ENCODE measurements at regions not wholly inside any gene's neighbourhood (a gene's known extent, or its start where the extent isn't known, plus 50 kb on each side); places are given as distances from the start of the nearest gene placed in this dataset.

DNA sequence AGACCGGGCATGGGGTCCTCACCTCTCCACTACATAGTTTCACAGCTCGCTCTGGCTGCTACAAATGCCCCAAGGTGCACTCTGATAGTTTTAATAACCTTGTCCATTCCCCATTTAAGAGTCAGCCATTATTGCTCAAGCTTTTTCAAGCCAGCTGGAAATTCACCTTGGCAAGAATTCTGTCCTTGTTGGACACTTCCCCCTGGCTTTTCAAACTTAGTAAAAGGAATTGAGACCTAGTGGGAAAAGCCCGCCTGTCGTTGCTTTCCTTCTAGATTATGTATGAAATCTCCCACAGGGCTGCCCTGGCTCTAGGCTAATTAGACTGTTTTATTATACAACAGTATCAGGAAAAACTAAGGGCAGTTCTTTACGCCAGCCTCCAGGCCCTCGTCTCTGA is 293.7 kb upstream of the GADL1 start:
- H2AFZ ChIP-seq (ENCODE audit: low read length): no peak overlapping the region
- ChIA-PET CTCF (ENCODE audit: low intra/inter-chr PET ratio, low total read pairs) (no interaction called here), POLR2A (interaction anchor here (1.2 kb wide), 1 partner anchor 345 kb away, joined by 10 read pairs; the partner anchor contains the start of gene STT3B)
- H3K36me3 ChIP-seq (replicated peaks in 1 of 2; ENCODE audit: control insufficient read depth in 1 of 2, insufficient read depth in 2 of 2, low read length in 2 of 2): no peaks in the 10 kb centered on the region
- no peak overlapping the region for H3K4me2 ChIP-seq (ENCODE audit: low read depth, low read length)
- 91% methylated on average over 6 of the region's 6 CpGs for WGBS (ENCODE audit: low lambda C conversion rate)
- no peaks in the 10 kb centered on the region for H3K27me3 ChIP-seq (ENCODE audit: control insufficient read depth in 1 of 2, insufficient read depth in 2 of 2, low read length in 2 of 2)
- no peaks in the 10 kb centered on the region for H3K9me3 ChIP-seq (ENCODE audit: low read length)
- intact Hi-C loops (cut with micrococcal nuclease; ENCODE audit: unreplicated experiment): no loop called here
- no peak overlapping the region for H3K4me3 ChIP-seq (replicated peaks in 1 of 3; ENCODE audit: insufficient read depth in 1 of 3, low read depth in 2 of 3, low read length in 3 of 3)
- no peaks in the 10 kb centered on the region for H3K79me2 ChIP-seq (ENCODE audit: insufficient read depth, low read length)
- H4K20me1 ChIP-seq (ENCODE audit: insufficient read depth, low read length): no peaks in the 10 kb centered on the region
- BruUV-seq (replicated peaks): no TSS peak
- H3K9ac ChIP-seq (ENCODE audit: insufficient read depth, low read depth, low read length): peak overlapping the region; percentile 28; the same call in 1 of the 2 replicates
- FAIRE-seq: no peak
- peak overlapping the region; percentile 83 for H3K27ac ChIP-seq (ENCODE audit: extremely low read length, insufficient read depth, low read length)
- in situ Hi-C loops (cut with HindIII; ENCODE audit: extremely low pct_ligation_motif_present, low pct_unique_long_range_greater_than_20kb): no loop called here
- DNase-seq (ENCODE audit: low spot score): no peak
- ATAC-seq: no peak
- peaks cover 39% of the 10 kb centered on the region for H3K4me1 ChIP-seq (ENCODE audit: insufficient read depth, low read length)
- TF ChIP-seq RBM39 (IDR thresholded peaks at IDR 0.05; ENCODE audit: low read depth, low read length, poor library complexity, severe bottlenecking) (no peak), ZNF224 (CRISPR knock-in tag; IDR thresholded peaks at IDR 0.05) (no peak), NFYC (CRISPR knock-in tag; IDR thresholded peaks at IDR 0.05) (no peak), KLF15 (CRISPR knock-in tag; IDR thresholded peaks at IDR 0.05; ENCODE audit: borderline replicate concordance) (no peak), NFRKB (IDR thresholded peaks at IDR 0.05) (no peak), ZNF382 (CRISPR knock-in tag; IDR thresholded peaks at IDR 0.05; ENCODE audit: borderline replicate concordance) (no peak), ZNF484 (CRISPR knock-in tag; IDR thresholded peaks at IDR 0.05; ENCODE audit: borderline replicate concordance, low read depth) (no peak), ARHGAP35 (CRISPR knock-in tag; IDR thresholded peaks at IDR 0.05; ENCODE audit: borderline replicate concordance) (no peak), MAZ (IDR thresholded peaks at IDR 0.05; ENCODE audit: borderline replicate concordance, low read depth, low read length) (no peak), MAZ (CRISPR knock-in tag; IDR thresholded peaks at IDR 0.05; ENCODE audit: low read depth) (no peak), ZNF547 (CRISPR knock-in tag; IDR thresholded peaks at IDR 0.05) (no peak), ZNF350 (CRISPR knock-in tag; IDR thresholded peaks at IDR 0.05; ENCODE audit: borderline replicate concordance, low read depth) (no peak), POLR2AphosphoS5 (IDR thresholded peaks at IDR 0.05; ENCODE audit: low read depth, low read length) (no peak)
- TF ChIP-seq, protein P1, sequence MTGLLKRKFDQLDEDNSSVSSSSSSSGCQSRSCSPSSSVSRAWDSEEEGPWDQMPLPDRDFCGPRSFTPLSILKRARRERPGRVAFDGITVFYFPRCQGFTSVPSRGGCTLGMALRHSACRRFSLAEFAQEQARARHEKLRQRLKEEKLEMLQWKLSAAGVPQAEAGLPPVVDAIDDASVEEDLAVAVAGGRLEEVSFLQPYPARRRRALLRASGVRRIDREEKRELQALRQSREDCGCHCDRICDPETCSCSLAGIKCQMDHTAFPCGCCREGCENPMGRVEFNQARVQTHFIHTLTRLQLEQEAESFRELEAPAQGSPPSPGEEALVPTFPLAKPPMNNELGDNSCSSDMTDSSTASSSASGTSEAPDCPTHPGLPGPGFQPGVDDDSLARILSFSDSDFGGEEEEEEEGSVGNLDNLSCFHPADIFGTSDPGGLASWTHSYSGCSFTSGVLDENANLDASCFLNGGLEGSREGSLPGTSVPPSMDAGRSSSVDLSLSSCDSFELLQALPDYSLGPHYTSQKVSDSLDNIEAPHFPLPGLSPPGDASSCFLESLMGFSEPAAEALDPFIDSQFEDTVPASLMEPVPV (CRISPR knock-in tag; IDR thresholded peaks at IDR 0.05): no peak
- TF ChIP-seq, protein P2, sequence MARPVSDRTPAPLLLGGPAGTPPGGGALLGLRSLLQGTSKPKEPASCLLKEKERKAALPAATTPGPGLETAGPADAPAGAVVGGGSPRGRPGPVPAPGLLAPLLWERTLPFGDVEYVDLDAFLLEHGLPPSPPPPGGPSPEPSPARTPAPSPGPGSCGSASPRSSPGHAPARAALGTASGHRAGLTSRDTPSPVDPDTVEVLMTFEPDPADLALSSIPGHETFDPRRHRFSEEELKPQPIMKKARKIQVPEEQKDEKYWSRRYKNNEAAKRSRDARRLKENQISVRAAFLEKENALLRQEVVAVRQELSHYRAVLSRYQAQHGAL (CRISPR knock-in tag; IDR thresholded peaks at IDR 0.05; ENCODE audit: not compliant biosample characterization): no peak
- TF ChIP-seq, protein P3, sequence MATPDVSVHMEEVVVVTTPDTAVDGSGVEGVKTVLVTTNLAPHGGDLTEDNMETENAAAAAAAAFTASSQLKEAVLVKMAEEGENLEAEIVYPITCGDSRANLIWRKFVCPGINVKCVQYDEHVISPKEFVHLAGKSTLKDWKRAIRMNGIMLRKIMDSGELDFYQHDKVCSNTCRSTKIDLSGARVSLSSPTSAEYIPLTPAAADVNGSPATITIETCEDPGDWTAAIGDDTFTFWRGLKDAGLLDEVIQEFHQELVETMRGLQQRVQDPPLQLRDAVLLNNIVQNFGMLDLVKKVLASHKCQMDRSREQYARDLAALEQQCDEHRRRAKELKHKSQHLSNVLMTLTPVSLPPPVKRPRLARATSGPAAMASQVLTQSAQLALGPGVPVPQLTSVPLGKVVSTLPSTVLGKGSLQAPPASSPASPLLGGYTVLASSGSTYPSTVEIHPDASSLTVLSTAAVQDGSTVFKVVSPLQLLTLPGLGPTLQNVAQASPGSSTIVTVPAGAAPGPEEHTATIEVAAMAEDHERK (CRISPR knock-in tag; IDR thresholded peaks at IDR 0.05; ENCODE audit: low read depth): no peak
- TF ChIP-seq, protein P4, sequence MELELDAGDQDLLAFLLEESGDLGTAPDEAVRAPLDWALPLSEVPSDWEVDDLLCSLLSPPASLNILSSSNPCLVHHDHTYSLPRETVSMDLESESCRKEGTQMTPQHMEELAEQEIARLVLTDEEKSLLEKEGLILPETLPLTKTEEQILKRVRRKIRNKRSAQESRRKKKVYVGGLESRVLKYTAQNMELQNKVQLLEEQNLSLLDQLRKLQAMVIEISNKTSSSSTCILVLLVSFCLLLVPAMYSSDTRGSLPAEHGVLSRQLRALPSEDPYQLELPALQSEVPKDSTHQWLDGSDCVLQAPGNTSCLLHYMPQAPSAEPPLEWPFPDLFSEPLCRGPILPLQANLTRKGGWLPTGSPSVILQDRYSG (CRISPR knock-in tag; IDR thresholded peaks at IDR 0.05): no peak
- TF ChIP-seq, protein P5, sequence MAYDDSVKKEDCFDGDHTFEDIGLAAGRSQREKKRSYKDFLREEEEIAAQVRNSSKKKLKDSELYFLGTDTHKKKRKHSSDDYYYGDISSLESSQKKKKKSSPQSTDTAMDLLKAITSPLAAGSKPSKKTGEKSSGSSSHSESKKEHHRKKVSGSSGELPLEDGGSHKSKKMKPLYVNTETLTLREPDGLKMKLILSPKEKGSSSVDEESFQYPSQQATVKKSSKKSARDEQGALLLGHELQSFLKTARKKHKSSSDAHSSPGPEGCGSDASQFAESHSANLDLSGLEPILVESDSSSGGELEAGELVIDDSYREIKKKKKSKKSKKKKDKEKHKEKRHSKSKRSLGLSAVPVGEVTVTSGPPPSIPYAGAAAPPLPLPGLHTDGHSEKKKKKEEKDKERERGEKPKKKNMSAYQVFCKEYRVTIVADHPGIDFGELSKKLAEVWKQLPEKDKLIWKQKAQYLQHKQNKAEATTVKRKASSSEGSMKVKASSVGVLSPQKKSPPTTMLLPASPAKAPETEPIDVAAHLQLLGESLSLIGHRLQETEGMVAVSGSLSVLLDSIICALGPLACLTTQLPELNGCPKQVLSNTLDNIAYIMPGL (CRISPR knock-in tag; IDR thresholded peaks at IDR 0.05; ENCODE audit: borderline replicate concordance in 1 of 2, low read depth in 1 of 2): no peak

Data from HepG2 (cell line).